Psoas muscle (tissue), 7 donors: ENCODE measurements at regions not wholly inside any gene's neighbourhood (a gene's known extent, or its start where the extent isn't known, plus 50 kb on each side); places are given as distances from the start of the nearest gene placed in this dataset.
A peak's percentile ranks its signal among the peaks of the same experiment; 100 is the strongest.

Source experiments
- ATAC-seq, 4 donors: fragments of 200-7000 bp; cut with Tn5 transposase; one replicate each; pipeline ENCODE4 v1.9.1; 2020; ENCODE audit warnings: moderate library complexity in 3 of 4, mild to moderate bottlenecking in 2 of 4
- DNase-seq, 2 donors: peaks; one replicate each; pipeline ENCODE4 v3.0.0-alpha.2; 2020
- H3K27ac ChIP-seq: fragments of 200-600 bp; one replicate; pipeline ENCODE4 v1.8.0; 2022
- H3K27me3 ChIP-seq, 3 donors: fragments of 200-600 bp in 1 of 3; one replicate each; pipeline versions ENCODE4 v1.6.1 to v1.8.0; 2013 to 2022; ENCODE audit warnings: low read length in 2 of 3, mild to moderate bottlenecking in 2 of 3, moderate library complexity in 1 of 3; ENCODE audit not compliant: insufficient read depth in 3 of 3
- H3K36me3 ChIP-seq, 2 donors: fragments of 200-600 bp in 1 of 2; one replicate each; pipeline versions ENCODE4 v1.6.1 to v1.8.0; 2013 to 2022; ENCODE audit warnings: low read depth in 1 of 2, mild to moderate bottlenecking in 1 of 2, moderate library complexity in 1 of 2; ENCODE audit not compliant: insufficient read depth in 1 of 2
- H3K4me1 ChIP-seq: fragments of 200-600 bp; one replicate; pipeline ENCODE4 v1.8.0; 2022
- H3K4me3 ChIP-seq: fragments of 200-600 bp; one replicate; pipeline ENCODE4 v1.8.0; 2022; ENCODE audit warnings: mild to moderate bottlenecking
- H3K9me3 ChIP-seq: fragments of 200-600 bp; one replicate; pipeline ENCODE4 v1.8.0; 2022
- CTCF ChIP-seq: fragments of 200-600 bp; IDR thresholded peaks from one replicate; pipeline ENCODE4 v1.8.0; 2022; ENCODE audit warnings: antibody characterized with exemption
- WGBS, 3 donors: extraction: QIAGEN DNeasy Blood & Tissue Kit; methylation state at CpG; one replicate each; pipeline versions ENCODE4 v1.1.6 to v1.1.7; 2013; 5-methylcytosine and 5-hydroxymethylcytosine counted together
- intact Hi-C, 2 donors: fragments of 100-400 bp; cut with DNase I; formaldehyde crosslinking; loops; one replicate each; pipeline versions ENCODE4 v1.11.0 to v1.14.2; 2022
- donor health status: healthy with polysubstance abuse.
- donor health status: DM: no; HTN: no; CAD: no; lungs with moderate emphysema.
- donor health status: Bipolar disorder and iron deficiency.
- donor health status: healthy.
- donor health status: DM: yes; HTN: yes; CAD: no.
- donor health status: DM: no; HTN: no; CAD: no.
- donor health status: DM: yes; HTN: yes; CAD: no.

DNA sequence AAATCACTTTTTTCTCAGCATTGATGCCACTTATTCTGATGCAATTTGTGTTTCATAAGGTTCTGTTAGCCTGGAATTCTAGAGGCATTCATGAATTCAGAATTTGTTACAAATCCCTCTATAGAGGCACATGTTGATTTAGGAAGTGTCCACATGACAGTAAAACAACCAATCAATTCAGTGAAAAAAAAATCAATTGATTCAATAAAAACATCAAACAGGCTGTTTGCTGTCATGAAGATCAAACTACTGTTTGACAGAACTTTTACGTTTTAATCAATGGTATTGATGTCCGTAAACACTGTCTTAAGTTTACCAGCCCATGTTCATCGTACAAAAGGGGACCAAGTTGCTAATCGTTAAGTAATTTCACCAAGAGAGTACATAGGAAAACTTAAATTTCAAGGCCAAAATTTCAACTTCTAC is 261.5 kb downstream of the FIGN start:
- Histone ChIP-seq H3K4me1 (no peaks in the 10 kb centered on the region), H3K27ac (no peak overlapping the region), H3K27me3 (no peaks in the 10 kb centered on the region), H3K9me3 (no peaks in the 10 kb centered on the region), H3K36me3 (no peaks in the 10 kb centered on the region), H3K4me3 (no peak overlapping the region)
- ATAC-seq: no peak
- intact Hi-C loops: loop anchor here in 1 of 2 donors (5.0 kb wide), 1 partner anchor 268 kb away; no protein-coding TSS in a partner anchor
- TF ChIP-seq CTCF: no peak
- DNase-seq: no peak
- WGBS, 3 donors: 85 to 88% (median 88%) methylated on average over 4 of the region's 4 CpGs

DNA sequence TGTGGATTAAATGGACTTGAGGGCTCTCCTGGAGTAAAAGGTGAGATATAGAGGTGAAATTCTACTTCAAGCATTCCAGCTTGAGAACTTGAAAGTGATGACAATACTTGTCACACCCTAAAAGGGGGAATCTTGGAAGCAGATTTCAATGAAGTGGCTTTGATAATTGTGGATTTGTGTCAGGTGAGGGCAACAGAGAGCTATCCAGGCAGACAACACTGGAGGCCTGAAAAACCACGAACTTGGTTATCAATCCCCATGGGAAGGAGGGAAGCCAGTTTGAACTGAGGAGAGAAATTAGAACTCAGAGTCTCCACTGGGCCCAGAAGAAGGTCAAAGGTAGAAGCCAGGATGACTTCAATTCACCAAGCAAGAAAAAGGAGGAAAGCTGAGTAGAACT is 263.9 kb downstream of the FIGN start:
- H3K27me3 ChIP-seq: no peaks in the 10 kb centered on the region
- WGBS, 3 donors: 0 to 21% (median 6%) methylated on average over 1 of the region's 1 CpG
- H3K4me1 ChIP-seq: peaks cover 6% of the 10 kb centered on the region
- no peak for DNase-seq
- H3K4me3 ChIP-seq: no peak overlapping the region
- H3K27ac ChIP-seq: no peak overlapping the region
- no peaks in the 10 kb centered on the region for H3K9me3 ChIP-seq
- peak; percentile 12 for TF ChIP-seq CTCF
- intact Hi-C loops: loop anchor here in 1 of 2 donors (5.0 kb wide), 1 partner anchor 270 kb away; no protein-coding TSS in a partner anchor
- no peaks in the 10 kb centered on the region for H3K36me3 ChIP-seq
- no peak for ATAC-seq

DNA sequence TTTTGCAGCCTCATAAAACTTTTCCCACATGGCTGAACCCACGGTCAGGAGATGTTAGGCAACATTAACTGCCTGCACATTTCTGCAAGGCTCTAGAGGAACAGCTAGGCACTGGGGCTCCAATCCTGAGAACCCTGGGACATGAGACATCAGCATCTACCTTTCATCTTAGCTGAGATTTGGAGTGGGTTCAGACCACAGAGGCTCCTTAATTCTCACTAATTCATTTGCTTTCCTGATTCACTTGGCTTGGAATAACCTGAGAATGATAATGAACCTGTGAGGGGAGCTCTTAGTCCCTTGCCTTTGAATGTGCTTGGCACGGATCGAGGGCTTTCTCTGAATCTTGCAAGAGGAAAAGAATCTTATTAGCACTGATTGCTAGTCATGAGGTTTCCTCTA is 266.2 kb downstream of the FIGN start:
- no peak for TF ChIP-seq CTCF
- DNase-seq (no peak), ATAC-seq (no peak)
- WGBS, 3 donors: 21 to 40% (median 25%) methylated on average over 3 of the region's 3 CpGs
- Histone ChIP-seq H3K4me1 (peaks cover 8% of the 10 kb centered on the region), H3K9me3 (no peaks in the 10 kb centered on the region), H3K27me3 (no peaks in the 10 kb centered on the region), H3K4me3 (no peak overlapping the region), H3K27ac (no peak overlapping the region), H3K36me3 (no peaks in the 10 kb centered on the region)
- intact Hi-C loops: loop anchor here in 1 of 2 donors (10.0 kb wide), 1 partner anchor 125 kb away; no protein-coding TSS in a partner anchor

DNA sequence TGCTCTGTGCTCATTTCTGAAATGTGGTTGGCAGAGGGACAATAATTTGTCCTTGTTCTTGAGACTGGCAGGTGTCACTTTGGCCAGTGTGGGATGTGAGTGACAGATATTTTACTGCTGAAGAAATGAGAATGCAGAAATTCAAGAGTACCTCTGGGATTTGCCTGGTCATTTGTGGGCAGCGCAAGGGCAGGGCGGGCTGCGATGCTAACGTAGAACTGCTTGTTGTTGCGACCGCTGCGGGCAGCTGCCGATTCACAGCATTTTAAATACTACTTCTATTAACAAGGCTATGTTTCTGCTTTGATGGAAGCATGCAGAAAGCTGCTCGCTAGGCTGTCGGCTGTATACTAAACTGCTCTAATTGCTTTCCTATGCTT is 268.6 kb downstream of the FIGN start:
- Histone ChIP-seq H3K4me1 (peaks cover 8% of the 10 kb centered on the region), H3K36me3 (no peaks in the 10 kb centered on the region), H3K27me3 (no peaks in the 10 kb centered on the region), H3K9me3 (no peaks in the 10 kb centered on the region), H3K4me3 (peak overlapping the region; percentile 40), H3K27ac (peak overlapping the region; percentile 47)
- 21 to 48% (median 25%) methylated on average over 10 of the region's 10 CpGs for WGBS, 3 donors
- intact Hi-C loops: loop anchor here in 1 of 2 donors (10.0 kb wide), 1 partner anchor 122 kb away; no protein-coding TSS in a partner anchor
- ATAC-seq: peak; percentile 62 to 79 (median 74)
- TF ChIP-seq CTCF: no peak
- DNase-seq: peak; percentile 16 to 62
